ENCODE measurements at regions not wholly inside any gene's neighbourhood (a gene's known extent, or its start where the extent isn't known, plus 50 kb on each side); places are given as distances from the start of the nearest gene placed in this dataset.

DNA sequence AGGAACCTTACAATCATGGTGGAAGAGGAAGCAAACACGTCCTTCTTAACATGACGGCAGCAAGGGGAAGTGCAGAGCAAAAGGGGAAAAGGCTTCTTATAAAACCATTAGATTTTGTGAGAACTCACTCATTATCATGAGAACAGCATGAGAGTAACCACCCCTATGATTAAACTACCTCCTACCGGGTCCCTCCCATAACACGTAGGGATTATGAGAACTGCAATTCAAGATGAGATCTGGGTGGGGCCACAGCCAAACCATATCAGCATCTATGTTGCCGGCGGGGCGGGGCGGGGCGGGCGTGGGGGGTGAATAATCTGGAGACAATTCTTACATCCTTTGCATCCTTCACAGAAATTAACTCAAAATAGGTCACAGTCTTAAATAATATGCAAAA lies 58.8 kb upstream of the GFPT2 start:
- ChIA-PET CTCF (no interaction called here), POLR2A (no interaction called here)
- Histone ChIP-seq H3K27ac (ENCODE audit: low read depth in 2 of 2, low read length in 1 of 2) (no peak overlapping the region), H3K9ac (no peak overlapping the region), H3K79me2 (ENCODE audit: insufficient read depth) (no peaks in the 10 kb centered on the region), H3K9me2 (no peaks in the 10 kb centered on the region), H3K9me3 (no peaks in the 10 kb centered on the region), H3F3A (replicated peaks; ENCODE audit: insufficient read depth) (no peaks in the 10 kb centered on the region), H2AFZ (ENCODE audit: low read depth) (no peak overlapping the region), H3K4me3 (ENCODE audit: low read depth in 2 of 2, low read length in 1 of 2) (no peak overlapping the region), H3K4me2 (no peak overlapping the region), H3K36me3 (replicated peaks in 1 of 2; ENCODE audit: control insufficient read depth in 1 of 2, insufficient read depth in 2 of 2, low read length in 1 of 2) (no peaks in the 10 kb centered on the region), H4K20me1 (ENCODE audit: insufficient read depth) (no peaks in the 10 kb centered on the region), H3K27me3 (ENCODE audit: insufficient read depth) (no peaks in the 10 kb centered on the region), H3K4me1 (ENCODE audit: control insufficient read depth in 1 of 2, insufficient read depth in 2 of 2, low read depth in 1 of 2, low read length in 1 of 2) (no peaks in the 10 kb centered on the region)
- no peak for TF ChIP-seq JUND (IDR thresholded peaks at IDR 0.05)
- DNase-seq = no peak
- WGBS (ENCODE audit: low lambda C conversion rate) = 53% methylated on average over 10 of the region's 10 CpGs

DNA sequence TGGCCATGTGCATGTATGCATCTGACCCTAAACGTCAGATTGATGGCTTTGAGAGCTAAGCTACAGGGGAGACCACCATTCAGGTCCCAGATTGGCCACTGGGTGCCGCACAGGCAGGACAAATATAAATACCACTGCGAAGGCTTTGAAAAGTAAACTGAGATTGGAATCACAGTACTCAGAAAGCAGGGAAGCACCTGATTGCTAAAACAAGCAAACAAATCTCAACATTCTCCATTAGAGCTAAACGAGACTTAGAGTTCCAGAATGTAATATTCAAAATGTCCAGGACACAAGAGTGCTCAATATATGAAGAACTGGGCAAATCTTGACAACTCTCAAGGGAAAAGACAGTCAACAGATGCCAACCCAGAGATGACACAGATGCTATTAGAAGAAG lies 61.0 kb upstream of the GFPT2 start:
- H3K27me3 ChIP-seq (ENCODE audit: insufficient read depth) = no peaks in the 10 kb centered on the region
- H2AFZ ChIP-seq (ENCODE audit: low read depth) = no peak overlapping the region
- WGBS (ENCODE audit: low lambda C conversion rate) = 30% methylated on average over 4 of the region's 4 CpGs
- no peak overlapping the region for H3K27ac ChIP-seq (ENCODE audit: low read depth in 2 of 2, low read length in 1 of 2)
- no peak overlapping the region for H3K4me2 ChIP-seq
- POLR2A ChIA-PET = no interaction called here
- no peaks in the 10 kb centered on the region for H3F3A ChIP-seq (replicated peaks; ENCODE audit: insufficient read depth)
- no peak overlapping the region for H3K9ac ChIP-seq
- H3K4me1 ChIP-seq (ENCODE audit: control insufficient read depth in 1 of 2, insufficient read depth in 2 of 2, low read depth in 1 of 2, low read length in 1 of 2) = no peaks in the 10 kb centered on the region
- no peaks in the 10 kb centered on the region for H3K9me2 ChIP-seq
- no peaks in the 10 kb centered on the region for H3K36me3 ChIP-seq (replicated peaks in 1 of 2; ENCODE audit: control insufficient read depth in 1 of 2, insufficient read depth in 2 of 2, low read length in 1 of 2)
- no peak overlapping the region for H3K4me3 ChIP-seq (ENCODE audit: low read depth in 2 of 2, low read length in 1 of 2)
- CTCF ChIA-PET = interaction anchor here (1.1 kb wide), 1 partner anchor 58 kb away, joined by 3 read pairs; no protein-coding TSS in a partner anchor
- no peaks in the 10 kb centered on the region for H3K79me2 ChIP-seq (ENCODE audit: insufficient read depth)
- no peak for DNase-seq
- no peaks in the 10 kb centered on the region for H3K9me3 ChIP-seq
- H4K20me1 ChIP-seq (ENCODE audit: insufficient read depth) = no peaks in the 10 kb centered on the region
- TF ChIP-seq CHD2 (IDR thresholded peaks at IDR 0.05; ENCODE audit: low read length, partially characterized antibody) (no peak), RXRA (IDR thresholded peaks at IDR 0.05; ENCODE audit: borderline replicate concordance, low read depth) (no peak), EZH2phosphoT487 (IDR thresholded peaks at IDR 0.05; ENCODE audit: borderline replicate concordance, low read depth) (no peak), YY1 (IDR thresholded peaks at IDR 0.05; ENCODE audit: low read depth) (no peak), NRF1 (IDR thresholded peaks at IDR 0.05; ENCODE audit: low read depth, low read length) (no peak), GABPA (IDR thresholded peaks at IDR 0.05; ENCODE audit: low read depth) (no peak), FOXJ3 (CRISPR knock-in tag; IDR thresholded peaks at IDR 0.05) (no peak), GATA2 (CRISPR knock-in tag; IDR thresholded peaks at IDR 0.05) (no peak), TCF12 (IDR thresholded peaks at IDR 0.05) (no peak), EP300 (IDR thresholded peaks at IDR 0.05; ENCODE audit: borderline replicate concordance in 1 of 2, low read depth in 1 of 2, low read length in 1 of 2) (no peak), RAD21 (IDR thresholded peaks at IDR 0.05; ENCODE audit: low read length) (no peak), FOSL2 (IDR thresholded peaks at IDR 0.05; ENCODE audit: borderline replicate concordance, low read depth) (no peak), POLR2AphosphoS5 (IDR thresholded peaks at IDR 0.05; ENCODE audit: low read depth, low read length) (no peak)
- TF ChIP-seq, protein P1, sequence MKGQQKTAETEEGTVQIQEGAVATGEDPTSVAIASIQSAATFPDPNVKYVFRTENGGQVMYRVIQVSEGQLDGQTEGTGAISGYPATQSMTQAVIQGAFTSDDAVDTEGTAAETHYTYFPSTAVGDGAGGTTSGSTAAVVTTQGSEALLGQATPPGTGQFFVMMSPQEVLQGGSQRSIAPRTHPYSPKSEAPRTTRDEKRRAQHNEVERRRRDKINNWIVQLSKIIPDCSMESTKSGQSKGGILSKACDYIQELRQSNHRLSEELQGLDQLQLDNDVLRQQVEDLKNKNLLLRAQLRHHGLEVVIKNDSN (IDR thresholded peaks at IDR 0.05; ENCODE audit: borderline replicate concordance, low read depth) = no peak
- TF ChIP-seq, protein P2, sequence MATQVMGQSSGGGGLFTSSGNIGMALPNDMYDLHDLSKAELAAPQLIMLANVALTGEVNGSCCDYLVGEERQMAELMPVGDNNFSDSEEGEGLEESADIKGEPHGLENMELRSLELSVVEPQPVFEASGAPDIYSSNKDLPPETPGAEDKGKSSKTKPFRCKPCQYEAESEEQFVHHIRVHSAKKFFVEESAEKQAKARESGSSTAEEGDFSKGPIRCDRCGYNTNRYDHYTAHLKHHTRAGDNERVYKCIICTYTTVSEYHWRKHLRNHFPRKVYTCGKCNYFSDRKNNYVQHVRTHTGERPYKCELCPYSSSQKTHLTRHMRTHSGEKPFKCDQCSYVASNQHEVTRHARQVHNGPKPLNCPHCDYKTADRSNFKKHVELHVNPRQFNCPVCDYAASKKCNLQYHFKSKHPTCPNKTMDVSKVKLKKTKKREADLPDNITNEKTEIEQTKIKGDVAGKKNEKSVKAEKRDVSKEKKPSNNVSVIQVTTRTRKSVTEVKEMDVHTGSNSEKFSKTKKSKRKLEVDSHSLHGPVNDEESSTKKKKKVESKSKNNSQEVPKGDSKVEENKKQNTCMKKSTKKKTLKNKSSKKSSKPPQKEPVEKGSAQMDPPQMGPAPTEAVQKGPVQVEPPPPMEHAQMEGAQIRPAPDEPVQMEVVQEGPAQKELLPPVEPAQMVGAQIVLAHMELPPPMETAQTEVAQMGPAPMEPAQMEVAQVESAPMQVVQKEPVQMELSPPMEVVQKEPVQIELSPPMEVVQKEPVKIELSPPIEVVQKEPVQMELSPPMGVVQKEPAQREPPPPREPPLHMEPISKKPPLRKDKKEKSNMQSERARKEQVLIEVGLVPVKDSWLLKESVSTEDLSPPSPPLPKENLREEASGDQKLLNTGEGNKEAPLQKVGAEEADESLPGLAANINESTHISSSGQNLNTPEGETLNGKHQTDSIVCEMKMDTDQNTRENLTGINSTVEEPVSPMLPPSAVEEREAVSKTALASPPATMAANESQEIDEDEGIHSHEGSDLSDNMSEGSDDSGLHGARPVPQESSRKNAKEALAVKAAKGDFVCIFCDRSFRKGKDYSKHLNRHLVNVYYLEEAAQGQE (IDR thresholded peaks at IDR 0.05; ENCODE audit: low read depth, low read length) = no peak
- TF ChIP-seq, protein P3, sequence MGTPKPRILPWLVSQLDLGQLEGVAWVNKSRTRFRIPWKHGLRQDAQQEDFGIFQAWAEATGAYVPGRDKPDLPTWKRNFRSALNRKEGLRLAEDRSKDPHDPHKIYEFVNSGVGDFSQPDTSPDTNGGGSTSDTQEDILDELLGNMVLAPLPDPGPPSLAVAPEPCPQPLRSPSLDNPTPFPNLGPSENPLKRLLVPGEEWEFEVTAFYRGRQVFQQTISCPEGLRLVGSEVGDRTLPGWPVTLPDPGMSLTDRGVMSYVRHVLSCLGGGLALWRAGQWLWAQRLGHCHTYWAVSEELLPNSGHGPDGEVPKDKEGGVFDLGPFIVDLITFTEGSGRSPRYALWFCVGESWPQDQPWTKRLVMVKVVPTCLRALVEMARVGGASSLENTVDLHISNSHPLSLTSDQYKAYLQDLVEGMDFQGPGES (IDR thresholded peaks at IDR 0.05; ENCODE audit: low read depth, low read length) = no peak
- TF ChIP-seq, protein P4, sequence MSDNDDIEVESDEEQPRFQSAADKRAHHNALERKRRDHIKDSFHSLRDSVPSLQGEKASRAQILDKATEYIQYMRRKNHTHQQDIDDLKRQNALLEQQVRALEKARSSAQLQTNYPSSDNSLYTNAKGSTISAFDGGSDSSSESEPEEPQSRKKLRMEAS (IDR thresholded peaks at IDR 0.05; ENCODE audit: low read depth) = no peak
